ENCODE measurements at regions not wholly inside any gene's neighbourhood (a gene's known extent, or its start where the extent isn't known, plus 50 kb on each side); places are given as distances from the start of the nearest gene placed in this dataset.
"Not testable (repeated sequence)": the region's sequence is repeated elsewhere in the genome, so short reads cannot be mapped to it uniquely, and the experiment has no call there.

- no peaks in the 10 kb centered on the region for H3K4me1 ChIP-seq
- no peak overlapping the region for H3K27ac ChIP-seq
- intact Hi-C loops (cut with DNase I), result no loop called here
- no peak overlapping the region for H3K4me3 ChIP-seq
- H3K36me3 ChIP-seq, result no peaks in the 10 kb centered on the region
- no peaks in the 10 kb centered on the region for H3K27me3 ChIP-seq
- TF ChIP-seq CTCF (IDR thresholded peaks at IDR 0.05), result no peak
- no peak for DNase-seq
- H3K9me3 ChIP-seq, result no peaks in the 10 kb centered on the region
- H3K9ac ChIP-seq (ENCODE audit: low read depth in 2 of 2, low read length in 2 of 2), result no peak overlapping the region
Measured at GRCh38 chr5:74534397-74535129, 106.0 kb downstream of the ENC1 start.

GRCh38 chr5:74530326-74531050, 110.0 kb downstream of the ENC1 start:
- no peaks in the 10 kb centered on the region for H3K4me1 ChIP-seq
- no peak overlapping the region for H3K27ac ChIP-seq
- no peaks in the 10 kb centered on the region for H3K36me3 ChIP-seq
- no peaks in the 10 kb centered on the region for H3K27me3 ChIP-seq
- DNase-seq, result no peak
- H3K4me3 ChIP-seq, result no peak overlapping the region
- intact Hi-C loops (cut with DNase I), result no loop called here
- H3K9me3 ChIP-seq, result no peaks in the 10 kb centered on the region
- TF ChIP-seq CTCF (IDR thresholded peaks at IDR 0.05), result no peak
- H3K9ac ChIP-seq (ENCODE audit: low read depth in 2 of 2, low read length in 2 of 2), result no peak overlapping the region

GRCh38 chr5:74529101-74529500, 111.4 kb downstream of the ENC1 start:
- no peak overlapping the region for H3K27ac ChIP-seq
- intact Hi-C loops (cut with DNase I), result no loop called here
- H3K4me3 ChIP-seq, result no peak overlapping the region
- H3K4me1 ChIP-seq, result no peaks in the 10 kb centered on the region
- H3K27me3 ChIP-seq, result no peaks in the 10 kb centered on the region
- DNase-seq, result no peak
- no peak overlapping the region for H3K9ac ChIP-seq (ENCODE audit: low read depth in 2 of 2, low read length in 2 of 2)
- H3K9me3 ChIP-seq, result no peaks in the 10 kb centered on the region
- H3K36me3 ChIP-seq, result no peaks in the 10 kb centered on the region
- no peak for TF ChIP-seq CTCF (IDR thresholded peaks at IDR 0.05)

GRCh38 chr5:74526111-74526510, 114.4 kb downstream of the ENC1 start:
- Histone ChIP-seq H3K36me3 (no peaks in the 10 kb centered on the region), H3K27ac (no peak overlapping the region), H3K4me3 (no peak overlapping the region), H3K9ac (ENCODE audit: low read depth in 2 of 2, low read length in 2 of 2) (no peak overlapping the region), H3K9me3 (no peaks in the 10 kb centered on the region), H3K27me3 (no peaks in the 10 kb centered on the region), H3K4me1 (no peaks in the 10 kb centered on the region)
- no peak for TF ChIP-seq CTCF (IDR thresholded peaks at IDR 0.05)
- intact Hi-C loops (cut with DNase I), result no loop called here
- no peak for DNase-seq

- H3K9ac ChIP-seq (ENCODE audit: low read depth in 2 of 2, low read length in 2 of 2); intact Hi-C loops (cut with DNase I); H3K36me3 ChIP-seq; DNase-seq; H3K4me1 ChIP-seq; H3K9me3 ChIP-seq; H3K27ac ChIP-seq; H3K4me3 ChIP-seq; H3K27me3 ChIP-seq: not testable (repeated sequence)
Measured at GRCh38 chr5:74524767-74525166, 115.8 kb downstream of the ENC1 start.

GRCh38 chr5:74523698-74524097, 116.8 kb downstream of the ENC1 start:
- H3K4me1 ChIP-seq; H3K9me3 ChIP-seq; H3K27me3 ChIP-seq; intact Hi-C loops (cut with DNase I); H3K36me3 ChIP-seq; H3K27ac ChIP-seq; H3K4me3 ChIP-seq; H3K9ac ChIP-seq (ENCODE audit: low read depth in 2 of 2, low read length in 2 of 2); DNase-seq: not testable (repeated sequence)

GRCh38 chr5:74522838-74523237, 117.7 kb downstream of the ENC1 start:
- H3K27me3 ChIP-seq; H3K27ac ChIP-seq; H3K4me1 ChIP-seq; DNase-seq; H3K9ac ChIP-seq (ENCODE audit: low read depth in 2 of 2, low read length in 2 of 2); H3K4me3 ChIP-seq; H3K9me3 ChIP-seq; H3K36me3 ChIP-seq; intact Hi-C loops (cut with DNase I): not testable (repeated sequence)

Measured in colonic mucosa (tissue), 4 donors.